ENCODE measurements at regions not wholly inside any gene's neighbourhood (a gene's known extent, or its start where the extent isn't known, plus 50 kb on each side); places are given as distances from the start of the nearest gene placed in this dataset.

DNA sequence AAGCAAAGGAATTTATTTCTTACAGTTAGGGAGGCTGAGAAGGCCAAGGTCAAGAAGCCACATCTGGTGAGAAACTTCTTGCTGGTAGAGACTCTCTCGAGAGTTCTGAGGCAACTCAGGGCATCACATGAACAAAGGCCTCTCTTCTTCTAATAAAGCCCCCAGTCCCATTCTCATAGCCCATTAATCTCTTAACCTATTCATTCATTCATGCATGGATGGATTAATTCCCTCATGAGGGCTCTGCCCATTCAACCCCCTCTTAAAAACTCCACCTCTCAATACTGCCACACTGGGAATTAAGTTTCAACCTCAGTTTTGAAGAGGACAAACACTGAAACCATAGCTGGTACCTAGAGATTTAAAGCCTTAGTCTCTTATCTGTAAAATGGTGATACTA, 217.9 kb upstream of the SPTLC3 start:
- no peak for TF ChIP-seq EZH2 (IDR thresholded peaks at IDR 0.05; ENCODE audit: low read length)
- no peak for TF ChIP-seq CTCF (optimal IDR thresholded peaks at IDR 0.05 in 1 of 3, IDR thresholded peaks at IDR 0.05 in 1 of 3, conservative IDR thresholded peaks at IDR 0.05 in 1 of 3; ENCODE audit: extremely low read depth in 1 of 3, insufficient read depth in 2 of 3, low read length in 3 of 3)
- dilution Hi-C loops (cut with MboI; ENCODE audit: extremely low pct_ligation_motif_present, low sequenced_read_pairs): no loop called here
- H3K4me3 ChIP-seq (ENCODE audit: control insufficient read depth in 2 of 3, extremely low read depth in 1 of 3, insufficient read depth in 2 of 3, low read depth in 1 of 3, low read length in 3 of 3): no peak overlapping the region

DNA sequence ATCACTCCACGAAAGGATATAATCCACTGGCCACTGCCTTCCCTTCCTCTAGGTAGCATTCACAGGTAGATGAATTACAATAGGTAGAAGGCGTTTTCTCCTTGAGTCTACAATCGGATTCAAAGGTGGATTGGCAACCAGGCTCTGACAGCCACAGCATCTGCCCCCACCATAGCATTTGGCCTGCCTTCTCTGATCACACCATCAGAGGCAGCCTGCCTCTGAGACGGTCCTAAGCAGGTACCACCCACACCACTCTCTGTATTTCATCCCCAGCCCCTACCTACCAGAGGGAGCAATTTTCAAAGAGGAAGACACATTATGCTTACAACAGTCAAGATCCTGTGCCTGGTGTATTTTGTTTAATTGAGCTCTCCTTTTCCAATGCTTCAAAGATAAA, 210.5 kb upstream of the SPTLC3 start:
- Histone ChIP-seq H3K4me3 (ENCODE audit: control insufficient read depth in 2 of 3, extremely low read depth in 1 of 3, insufficient read depth in 2 of 3, low read depth in 1 of 3, low read length in 3 of 3) (no peak overlapping the region), H3K36me3 (ENCODE audit: control insufficient read depth in 2 of 2, extremely low read depth in 1 of 2, insufficient read depth in 2 of 2, low read length in 2 of 2) (no peaks in the 10 kb centered on the region), H3K4me2 (ENCODE audit: control insufficient read depth, extremely low read depth, insufficient read depth, low read depth, low read length) (no peak overlapping the region), H3K9me3 (ENCODE audit: control insufficient read depth, low read depth, low read length) (no peaks in the 10 kb centered on the region), H2AFZ (ENCODE audit: control insufficient read depth, low read length) (no peak overlapping the region), H3K9me1 (ENCODE audit: control insufficient read depth, extremely low read depth, insufficient read depth, low read length) (no peaks in the 10 kb centered on the region), H3K79me2 (ENCODE audit: control insufficient read depth, insufficient read depth, low read length) (no peaks in the 10 kb centered on the region), H4K20me1 (ENCODE audit: control insufficient read depth, extremely low read depth, insufficient read depth, low read length) (no peaks in the 10 kb centered on the region), H3K9ac (ENCODE audit: control insufficient read depth, extremely low read depth, insufficient read depth, low read length) (no peak overlapping the region), H3K27me3 (ENCODE audit: control insufficient read depth, extremely low read depth, insufficient read depth, low read length) (no peaks in the 10 kb centered on the region), H3K4me1 (ENCODE audit: control insufficient read depth, extremely low read depth, insufficient read depth, low read length) (no peaks in the 10 kb centered on the region), H3K27ac (ENCODE audit: control insufficient read depth, insufficient read depth, low read length) (no peak overlapping the region)
- TF ChIP-seq EZH2 (IDR thresholded peaks at IDR 0.05; ENCODE audit: low read length) (no peak), CTCF (optimal IDR thresholded peaks at IDR 0.05 in 1 of 3, IDR thresholded peaks at IDR 0.05 in 1 of 3, conservative IDR thresholded peaks at IDR 0.05 in 1 of 3; ENCODE audit: extremely low read depth in 1 of 3, insufficient read depth in 2 of 3, low read length in 3 of 3) (no peak)
- no peak for DNase-seq (ENCODE audit: low read depth, low spot score)
- dilution Hi-C loops (cut with MboI; ENCODE audit: extremely low pct_ligation_motif_present, low sequenced_read_pairs): no loop called here
- no peak for FAIRE-seq

More for the DNA sequence above, 217.9 kb upstream of the SPTLC3 start:
- Histone ChIP-seq H3K9me3 (ENCODE audit: control insufficient read depth, low read depth, low read length) (no peaks in the 10 kb centered on the region), H4K20me1 (ENCODE audit: control insufficient read depth, extremely low read depth, insufficient read depth, low read length) (no peaks in the 10 kb centered on the region), H3K27me3 (ENCODE audit: control insufficient read depth, extremely low read depth, insufficient read depth, low read length) (no peaks in the 10 kb centered on the region), H3K4me2 (ENCODE audit: control insufficient read depth, extremely low read depth, insufficient read depth, low read depth, low read length) (no peak overlapping the region), H2AFZ (ENCODE audit: control insufficient read depth, low read length) (no peak overlapping the region), H3K36me3 (ENCODE audit: control insufficient read depth in 2 of 2, extremely low read depth in 1 of 2, insufficient read depth in 2 of 2, low read length in 2 of 2) (no peaks in the 10 kb centered on the region), H3K27ac (ENCODE audit: control insufficient read depth, insufficient read depth, low read length) (no peak overlapping the region), H3K4me1 (ENCODE audit: control insufficient read depth, extremely low read depth, insufficient read depth, low read length) (no peaks in the 10 kb centered on the region), H3K9me1 (ENCODE audit: control insufficient read depth, extremely low read depth, insufficient read depth, low read length) (no peaks in the 10 kb centered on the region), H3K9ac (ENCODE audit: control insufficient read depth, extremely low read depth, insufficient read depth, low read length) (no peak overlapping the region), H3K79me2 (ENCODE audit: control insufficient read depth, insufficient read depth, low read length) (no peaks in the 10 kb centered on the region)
- no peak for FAIRE-seq
- no peak for DNase-seq (ENCODE audit: low read depth, low spot score)
